ENCODE measurements at regions not wholly inside any gene's neighbourhood (a gene's known extent, or its start where the extent isn't known, plus 50 kb on each side); places are given as distances from the start of the nearest gene placed in this dataset.

DNA sequence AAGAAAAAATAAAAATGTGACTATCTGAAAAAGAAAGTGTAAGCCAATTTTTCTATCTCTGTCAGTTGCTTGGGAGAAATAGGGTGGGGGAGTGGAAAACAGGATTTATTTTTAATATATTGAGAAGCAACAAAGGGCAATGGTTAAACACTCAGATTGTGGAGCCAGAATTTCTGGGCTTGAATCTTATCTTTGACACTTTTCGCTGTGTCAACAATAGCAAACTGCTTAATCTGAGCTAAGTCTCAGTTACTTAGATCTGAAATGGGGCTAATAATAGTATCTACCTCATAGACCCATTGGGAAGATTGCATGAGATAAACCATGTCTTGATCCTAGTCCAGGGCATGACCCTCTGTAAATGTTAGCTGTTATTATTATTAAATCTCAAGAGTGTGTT, 468.1 kb downstream of the ADGRL2 start:
- no peak for DNase-seq (ENCODE audit: low read depth)
- TF ChIP-seq, protein P1, sequence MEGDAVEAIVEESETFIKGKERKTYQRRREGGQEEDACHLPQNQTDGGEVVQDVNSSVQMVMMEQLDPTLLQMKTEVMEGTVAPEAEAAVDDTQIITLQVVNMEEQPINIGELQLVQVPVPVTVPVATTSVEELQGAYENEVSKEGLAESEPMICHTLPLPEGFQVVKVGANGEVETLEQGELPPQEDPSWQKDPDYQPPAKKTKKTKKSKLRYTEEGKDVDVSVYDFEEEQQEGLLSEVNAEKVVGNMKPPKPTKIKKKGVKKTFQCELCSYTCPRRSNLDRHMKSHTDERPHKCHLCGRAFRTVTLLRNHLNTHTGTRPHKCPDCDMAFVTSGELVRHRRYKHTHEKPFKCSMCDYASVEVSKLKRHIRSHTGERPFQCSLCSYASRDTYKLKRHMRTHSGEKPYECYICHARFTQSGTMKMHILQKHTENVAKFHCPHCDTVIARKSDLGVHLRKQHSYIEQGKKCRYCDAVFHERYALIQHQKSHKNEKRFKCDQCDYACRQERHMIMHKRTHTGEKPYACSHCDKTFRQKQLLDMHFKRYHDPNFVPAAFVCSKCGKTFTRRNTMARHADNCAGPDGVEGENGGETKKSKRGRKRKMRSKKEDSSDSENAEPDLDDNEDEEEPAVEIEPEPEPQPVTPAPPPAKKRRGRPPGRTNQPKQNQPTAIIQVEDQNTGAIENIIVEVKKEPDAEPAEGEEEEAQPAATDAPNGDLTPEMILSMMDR (conservative IDR thresholded peaks at IDR 0.05; ENCODE audit: control insufficient read depth, insufficient read depth, low read depth, low read length): no peak
- no peak overlapping the region for H3K4me3 ChIP-seq (ENCODE audit: control insufficient read depth, low read depth, low read length)

DNA sequence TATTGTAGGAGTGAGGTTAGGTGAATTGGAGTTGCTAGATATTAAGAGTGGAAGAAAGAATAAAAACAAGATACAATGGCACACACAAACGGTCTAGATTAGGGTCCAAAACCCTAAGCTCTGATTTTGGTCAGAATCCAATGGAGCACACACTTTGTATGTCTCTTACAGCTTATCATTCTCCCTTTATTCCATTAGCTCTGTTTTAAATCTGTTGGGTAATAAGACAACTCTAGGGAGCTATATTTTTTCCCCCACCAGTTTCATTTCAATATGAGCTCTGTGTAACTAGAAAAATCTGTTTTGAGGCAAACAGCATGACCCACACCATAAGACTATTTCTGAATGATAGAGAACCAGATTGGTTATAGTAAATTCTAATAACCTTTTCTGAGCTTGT, 465.6 kb downstream of the ADGRL2 start:
- no peak overlapping the region for H3K4me3 ChIP-seq (ENCODE audit: control insufficient read depth, low read depth, low read length)
- TF ChIP-seq, protein P1 (conservative IDR thresholded peaks at IDR 0.05; ENCODE audit: control insufficient read depth, insufficient read depth, low read depth, low read length): no peak
- no peak for DNase-seq (ENCODE audit: low read depth)

DNA sequence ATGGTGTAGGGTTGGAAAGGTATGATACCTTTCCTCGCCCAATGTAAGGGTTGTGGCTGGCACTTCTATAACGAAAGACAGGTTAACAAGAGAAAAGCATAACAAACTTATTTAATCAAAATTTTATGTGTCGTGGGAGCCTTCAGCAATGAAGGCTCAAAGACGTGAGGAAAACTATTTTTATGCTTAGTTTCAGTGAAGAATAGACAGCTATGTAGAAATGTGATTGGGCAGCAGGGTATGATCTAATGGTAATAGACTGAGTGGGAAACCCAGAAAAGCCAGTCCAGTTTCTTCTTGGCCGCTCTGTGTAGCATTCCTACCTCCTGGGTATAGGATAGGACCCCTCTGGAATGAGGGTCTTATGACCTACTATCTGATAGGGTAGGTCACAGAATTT, 464.7 kb downstream of the ADGRL2 start:
- no peak for DNase-seq (ENCODE audit: low read depth)
- TF ChIP-seq, protein P1 (conservative IDR thresholded peaks at IDR 0.05; ENCODE audit: control insufficient read depth, insufficient read depth, low read depth, low read length): no peak
- H3K4me3 ChIP-seq (ENCODE audit: control insufficient read depth, low read depth, low read length): no peak overlapping the region

DNA sequence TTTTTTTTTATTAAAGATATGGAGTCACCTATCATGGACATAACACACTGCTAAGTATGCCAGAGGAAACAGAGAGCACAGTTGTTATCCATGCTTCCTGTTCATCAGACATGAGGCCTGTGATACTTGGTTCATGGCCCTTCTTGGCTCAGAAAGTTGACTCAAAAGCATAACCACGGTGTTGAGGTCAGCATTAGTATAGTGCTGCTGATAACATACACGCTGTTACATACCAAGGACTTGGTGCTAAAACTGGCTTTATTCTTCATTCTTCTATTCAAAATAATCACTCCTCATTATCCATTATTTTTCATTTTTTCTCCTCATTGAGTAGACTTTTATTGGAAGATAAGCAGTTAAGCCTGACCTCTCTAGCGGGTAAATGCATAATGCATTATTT, 464.1 kb downstream of the ADGRL2 start:
- H3K4me3 ChIP-seq (ENCODE audit: control insufficient read depth, low read depth, low read length): no peak overlapping the region
- TF ChIP-seq, protein P1 (conservative IDR thresholded peaks at IDR 0.05; ENCODE audit: control insufficient read depth, insufficient read depth, low read depth, low read length): no peak
- DNase-seq (ENCODE audit: low read depth): no peak

DNA sequence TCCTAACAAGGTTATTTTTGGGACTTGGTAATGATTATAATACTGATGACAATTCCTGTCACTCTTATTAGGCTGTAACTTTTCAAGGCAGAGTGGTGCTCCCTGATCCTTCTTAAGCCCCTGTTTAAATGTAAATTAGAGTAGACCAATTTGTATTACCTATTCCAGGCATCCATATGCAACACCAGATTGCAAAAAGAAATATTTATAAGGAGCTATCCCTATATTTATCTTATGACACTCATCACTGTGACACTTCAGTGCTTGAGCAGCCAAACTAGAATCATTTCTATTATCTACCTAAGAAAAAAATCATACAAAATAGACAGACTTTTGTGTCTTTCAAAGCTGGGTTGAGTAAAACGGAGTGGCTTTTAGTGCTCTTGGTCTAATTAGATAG, 462.7 kb downstream of the ADGRL2 start:
- DNase-seq (ENCODE audit: low read depth): no peak
- H3K4me3 ChIP-seq (ENCODE audit: control insufficient read depth, low read depth, low read length): no peak overlapping the region
- TF ChIP-seq, protein P1 (conservative IDR thresholded peaks at IDR 0.05; ENCODE audit: control insufficient read depth, insufficient read depth, low read depth, low read length): no peak

DNA sequence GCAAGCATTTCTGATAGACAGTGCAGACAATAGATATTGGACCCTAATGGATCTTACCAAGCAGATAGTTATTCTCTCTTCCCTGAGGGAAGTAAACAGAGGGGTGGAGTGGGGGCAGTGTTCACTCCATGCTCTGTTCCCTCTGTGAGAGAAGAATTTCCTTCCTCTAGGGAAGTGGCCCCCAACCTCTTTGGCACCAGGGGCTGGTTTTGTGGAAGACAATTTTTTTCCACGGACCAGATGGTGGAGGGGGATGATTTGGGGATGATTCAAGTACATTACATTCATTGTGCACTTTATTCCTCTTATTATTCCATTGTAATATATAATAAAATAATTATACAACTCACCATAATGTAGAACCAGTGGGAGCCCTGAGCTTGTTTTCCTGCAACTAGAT, 459.9 kb downstream of the ADGRL2 start:
- DNase-seq (ENCODE audit: low read depth): no peak
- TF ChIP-seq, protein P1 (conservative IDR thresholded peaks at IDR 0.05; ENCODE audit: control insufficient read depth, insufficient read depth, low read depth, low read length): no peak
- no peak overlapping the region for H3K4me3 ChIP-seq (ENCODE audit: control insufficient read depth, low read depth, low read length)

DNA sequence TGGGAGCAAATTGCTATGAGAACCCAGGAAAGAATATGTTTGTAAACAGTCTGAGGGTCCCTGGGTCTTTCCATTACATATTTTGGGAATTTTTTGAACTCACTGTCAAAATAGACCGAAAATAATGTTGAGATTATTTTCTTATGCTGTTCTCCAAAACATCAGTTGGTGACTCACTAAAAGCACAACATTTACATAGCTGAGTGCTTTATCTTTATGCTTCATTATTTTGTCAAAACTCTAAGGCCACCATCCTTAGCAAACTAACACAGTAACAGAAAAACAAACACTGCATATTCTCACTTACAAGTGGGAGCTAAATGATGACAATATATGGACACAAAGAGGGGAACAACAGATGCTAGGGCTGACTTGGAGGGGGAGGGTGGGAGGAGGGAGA, 459.3 kb downstream of the ADGRL2 start:
- DNase-seq (ENCODE audit: low read depth): no peak
- TF ChIP-seq, protein P1 (conservative IDR thresholded peaks at IDR 0.05; ENCODE audit: control insufficient read depth, insufficient read depth, low read depth, low read length): no peak
- H3K4me3 ChIP-seq (ENCODE audit: control insufficient read depth, low read depth, low read length): no peak overlapping the region
